HG03108 (cell line): ENCODE measurements at regions not wholly inside any gene's neighbourhood (a gene's known extent, or its start where the extent isn't known, plus 50 kb on each side); places are given as distances from the start of the nearest gene placed in this dataset.
"Not testable (repeated sequence)": the region's sequence is repeated elsewhere in the genome, so short reads cannot be mapped to it uniquely, and the experiment has no call there.

Experiments
- ATAC-seq: cut with Tn5 transposase; IDR thresholded peaks from one replicate; pipeline ENCODE4 v1.9.1; 2021; ENCODE audit warnings: moderate library complexity; ENCODE audit not compliant: unreplicated experiment

DNA sequence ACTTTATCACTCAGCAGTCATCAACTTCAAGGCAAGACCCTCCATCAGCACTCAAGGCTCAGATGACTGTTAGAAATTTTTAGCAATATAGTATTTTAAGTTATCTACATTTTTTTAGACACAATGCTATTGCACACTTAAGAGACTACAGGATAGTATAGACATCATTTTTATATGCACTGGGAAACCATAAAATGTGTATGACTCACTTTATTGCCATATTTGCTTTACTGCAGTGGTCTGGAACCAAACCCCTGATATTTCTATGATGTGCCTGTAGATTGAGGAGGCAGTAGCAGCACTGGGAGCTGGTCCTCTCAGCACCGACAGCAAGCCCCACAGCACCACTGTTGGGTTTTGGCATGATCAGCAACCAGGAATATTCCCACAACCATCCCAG, 264.8 kb upstream of the HNRNPA3 start:
- ATAC-seq: no peak

DNA sequence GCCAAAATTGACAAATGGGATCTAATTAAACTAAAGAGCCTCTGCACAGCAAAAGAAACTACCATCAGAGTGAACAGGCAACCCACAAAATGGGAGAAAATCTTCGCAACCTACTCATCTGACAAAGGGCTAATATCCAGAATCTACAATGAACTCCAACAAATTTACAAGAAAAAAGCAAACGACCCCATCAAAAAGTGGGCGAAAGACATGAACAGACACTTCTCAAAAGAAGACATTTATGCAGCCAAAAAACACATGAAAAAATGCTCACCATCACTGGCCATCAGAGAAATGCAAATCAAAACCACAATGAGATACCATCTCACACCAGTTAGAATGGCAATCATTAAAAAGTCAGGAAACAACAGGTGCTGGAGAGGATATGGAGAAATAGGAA, 261.4 kb upstream of the HNRNPA3 start:
- not testable (repeated sequence) for ATAC-seq

DNA sequence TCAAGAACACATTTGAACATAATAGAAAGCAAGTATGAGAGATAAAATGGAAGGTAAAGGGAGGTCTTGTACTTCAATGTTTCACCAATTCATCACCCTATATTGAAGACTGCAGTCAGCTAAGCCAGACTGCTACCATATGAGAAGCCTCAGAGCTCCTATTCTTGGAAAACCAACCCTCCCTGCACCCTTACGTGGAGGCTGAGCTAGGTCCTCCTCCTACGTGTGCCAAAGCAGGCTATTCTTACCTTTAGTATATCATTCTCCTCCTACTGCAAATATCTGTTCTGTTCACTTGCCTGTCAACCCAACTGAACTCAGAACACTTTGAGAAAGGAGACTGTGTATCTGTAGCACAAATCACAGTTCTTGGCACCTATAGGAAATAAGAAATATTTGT, 255.8 kb upstream of the HNRNPA3 start:
- no peak for ATAC-seq

DNA sequence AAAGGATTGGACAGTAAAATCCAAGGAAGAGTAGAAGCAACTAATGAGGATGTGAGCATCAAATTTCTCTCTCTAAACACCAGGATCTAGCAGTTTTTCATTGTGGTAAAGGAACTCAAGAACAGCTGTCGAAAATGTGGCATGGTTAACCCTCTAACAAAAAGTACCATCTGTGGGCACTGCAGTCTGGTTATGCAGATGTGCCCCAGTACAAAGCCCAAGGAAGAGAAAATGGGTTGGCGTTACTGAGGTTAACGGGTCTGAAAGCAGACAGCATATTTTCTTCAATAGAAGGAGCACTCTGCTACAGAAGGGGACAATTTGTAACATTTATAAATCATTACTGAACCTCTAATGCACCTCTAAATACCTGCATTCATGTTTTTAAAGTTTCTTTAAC, 253.0 kb upstream of the HNRNPA3 start:
- no peak for ATAC-seq

DNA sequence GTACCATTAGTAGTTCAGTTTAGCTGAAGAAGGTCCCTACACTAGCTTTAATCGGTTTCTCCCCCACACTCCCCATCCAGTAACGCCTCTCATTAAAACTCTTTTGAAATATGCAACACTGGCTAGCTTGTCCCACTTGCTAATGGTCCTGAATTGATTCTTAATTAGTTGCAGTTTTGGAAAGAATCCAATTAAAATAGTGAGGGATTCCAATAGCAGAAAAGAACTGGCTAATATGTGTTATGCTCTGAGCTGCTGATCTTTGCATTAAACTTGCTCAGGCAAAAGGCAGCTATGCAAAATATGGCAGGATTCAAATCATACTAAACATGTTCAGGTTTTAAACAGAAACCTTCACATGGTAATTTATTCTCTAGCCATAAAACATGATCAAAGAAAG, 252.5 kb upstream of the HNRNPA3 start:
- no peak for ATAC-seq

DNA sequence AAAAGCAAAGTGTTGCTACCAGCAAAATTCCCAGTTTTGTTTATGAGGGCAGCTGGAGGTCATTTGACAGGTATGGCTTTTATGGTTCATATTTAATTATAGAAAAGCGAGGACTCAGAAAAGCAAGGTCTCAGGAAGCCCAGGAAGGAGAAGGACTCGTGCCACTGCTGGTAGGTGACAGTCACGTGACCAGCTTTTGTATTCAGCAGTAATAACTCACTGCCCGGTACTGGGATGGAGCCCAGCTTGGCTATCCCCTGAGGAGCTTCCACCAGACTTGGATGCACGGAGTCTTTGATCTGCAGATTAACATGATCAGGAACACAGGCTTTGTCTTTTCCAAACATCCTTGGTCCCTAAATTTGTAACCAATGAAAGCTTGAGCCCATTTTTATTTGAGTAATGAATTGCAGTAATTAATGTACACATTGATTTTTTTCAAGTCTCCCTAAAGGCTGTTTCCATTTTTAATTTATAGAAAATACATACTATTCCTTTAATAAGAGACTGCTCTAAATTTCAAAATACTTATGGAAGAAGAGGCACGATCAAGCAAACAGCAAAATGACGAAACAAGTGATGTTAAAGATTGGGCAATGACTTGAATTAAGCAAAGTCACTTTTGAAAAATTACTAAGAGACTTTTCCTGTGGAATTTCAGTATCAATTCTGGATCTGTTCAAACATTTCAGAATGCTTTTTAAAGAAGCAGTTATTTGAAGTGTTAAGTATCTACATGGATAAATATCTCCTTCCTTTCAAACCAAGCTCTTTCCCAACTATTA, 251.7 kb upstream of the HNRNPA3 start:
- no peak for ATAC-seq

DNA sequence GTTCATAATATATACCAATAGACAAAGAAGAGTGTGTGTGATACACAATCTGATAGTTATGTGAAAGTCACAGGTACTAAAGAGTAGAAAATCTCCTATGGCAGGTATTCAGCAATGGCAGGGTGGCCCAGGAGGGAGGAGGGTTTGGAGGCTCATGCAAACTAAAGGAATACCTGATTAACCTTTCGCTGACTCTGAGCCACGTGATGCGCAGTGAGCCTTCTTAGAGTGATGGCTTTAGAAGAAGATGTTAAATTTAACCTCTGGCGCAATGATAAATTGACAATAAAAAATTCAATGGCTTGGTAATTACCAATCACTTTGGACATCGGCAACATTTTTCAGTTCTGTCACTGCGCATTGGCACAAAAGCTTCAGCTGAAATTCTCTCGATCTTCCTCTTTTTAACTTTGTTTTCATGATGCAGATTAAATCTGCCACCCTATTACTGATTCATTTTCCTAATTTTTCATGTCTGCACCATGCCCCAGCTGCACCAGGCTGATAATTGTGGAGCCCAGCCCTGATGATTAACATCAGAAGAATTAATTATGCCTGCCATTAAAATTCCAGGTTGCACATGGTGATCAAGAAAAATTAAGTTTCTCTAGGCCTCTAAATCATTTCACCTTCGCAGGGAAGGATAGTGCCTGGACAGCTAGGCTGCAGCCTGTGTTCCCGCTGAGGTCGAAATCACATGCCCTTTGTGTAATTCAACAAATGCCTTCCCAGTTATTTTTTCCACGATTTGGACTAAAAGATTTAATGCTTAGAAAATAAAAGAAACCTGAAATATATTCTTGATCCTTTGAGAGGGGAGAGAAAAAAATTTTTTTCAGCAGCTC, 250.6 kb upstream of the HNRNPA3 start:
- ATAC-seq: no peak

DNA sequence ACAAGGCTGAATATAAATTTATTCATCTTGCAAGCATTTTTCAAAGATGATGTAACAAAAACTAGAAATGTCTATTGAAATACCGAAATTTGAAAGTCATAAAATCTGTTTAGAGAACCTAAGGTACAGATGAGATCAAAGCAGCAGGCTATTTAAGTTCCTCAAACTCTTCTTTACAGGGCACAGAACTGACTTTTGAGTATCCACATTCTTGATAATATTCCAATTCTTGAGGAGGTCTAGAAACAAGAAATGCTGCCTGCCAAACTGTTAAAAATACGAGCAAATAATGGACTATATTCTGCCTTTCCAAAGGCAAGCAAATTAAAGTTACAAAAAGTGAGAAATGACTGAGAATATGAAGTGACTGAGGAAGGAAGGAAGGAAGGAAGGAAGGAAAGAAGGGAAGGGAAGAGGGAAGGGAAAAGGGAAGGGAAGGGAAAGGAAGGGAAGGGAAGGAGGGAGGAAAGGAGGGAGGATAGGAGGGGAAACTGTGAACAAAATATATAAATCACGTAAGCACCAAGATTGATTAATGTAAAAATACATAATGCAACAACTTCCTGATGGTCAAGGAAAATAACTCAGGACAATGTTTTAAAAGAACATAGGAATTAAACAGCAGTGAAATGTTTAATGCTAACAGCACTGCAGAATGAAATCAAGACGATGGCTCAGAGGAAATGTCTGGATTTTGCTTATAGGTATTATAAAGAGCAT, 248.9 kb upstream of the HNRNPA3 start:
- no peak for ATAC-seq

DNA sequence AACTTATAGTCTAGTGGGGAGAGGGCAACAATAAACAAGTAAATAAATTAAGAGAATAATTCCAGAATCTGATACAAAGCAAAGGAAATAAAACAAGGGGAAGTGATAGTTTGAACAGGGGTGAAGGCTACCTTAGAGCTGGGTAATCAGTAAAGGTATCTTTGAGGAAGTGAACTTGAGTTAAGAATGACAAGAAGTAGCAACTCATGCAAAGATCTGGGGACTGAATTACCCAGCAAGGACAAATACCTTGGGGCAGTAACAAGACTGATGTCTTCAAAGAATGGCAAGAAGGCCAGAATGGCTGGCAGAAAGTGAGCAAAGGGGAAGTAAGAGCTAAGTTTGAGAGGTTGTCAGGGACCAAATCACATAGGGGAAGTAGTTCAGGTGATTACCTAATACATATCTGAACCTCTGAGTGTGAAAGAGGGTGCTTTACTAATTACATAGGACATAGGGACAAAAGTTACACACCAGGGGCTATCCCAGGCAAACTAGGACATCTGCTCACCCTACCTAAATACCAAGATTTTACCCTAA, 244.6 kb upstream of the HNRNPA3 start:
- ATAC-seq: no peak

DNA sequence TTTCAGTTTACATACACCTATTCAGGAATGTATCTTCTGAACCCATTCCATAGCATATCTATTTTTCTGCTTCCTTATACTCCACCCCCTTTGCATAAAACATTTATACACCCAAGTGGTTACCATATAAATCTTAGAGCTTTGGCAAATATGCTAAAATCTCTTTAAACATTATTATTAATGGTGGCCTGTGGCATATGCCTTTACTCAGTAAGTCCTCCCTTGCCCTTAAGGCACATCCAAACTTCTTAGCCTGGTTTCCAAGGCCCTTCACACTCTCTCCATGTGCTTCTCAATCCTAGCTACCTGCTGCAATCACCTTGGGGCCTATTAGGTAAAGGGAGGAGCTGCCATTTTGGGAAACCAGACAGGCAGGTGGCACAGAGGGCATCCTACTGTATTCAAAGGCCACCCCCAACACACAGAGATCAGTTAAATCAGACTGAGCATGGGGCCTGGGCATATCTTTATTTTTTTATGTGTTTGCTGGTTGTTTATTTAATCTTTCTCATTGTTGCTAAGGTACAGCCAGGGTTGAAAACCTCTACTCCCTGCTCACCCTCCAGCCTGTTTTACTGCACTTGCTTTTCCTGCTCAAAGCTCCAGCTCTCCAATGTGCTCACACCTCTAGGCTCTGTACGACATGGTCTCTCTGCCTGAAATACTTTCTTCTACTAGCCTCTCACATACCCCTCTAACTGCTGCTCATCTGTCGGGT, 242.8 kb upstream of the HNRNPA3 start:
- no peak for ATAC-seq

DNA sequence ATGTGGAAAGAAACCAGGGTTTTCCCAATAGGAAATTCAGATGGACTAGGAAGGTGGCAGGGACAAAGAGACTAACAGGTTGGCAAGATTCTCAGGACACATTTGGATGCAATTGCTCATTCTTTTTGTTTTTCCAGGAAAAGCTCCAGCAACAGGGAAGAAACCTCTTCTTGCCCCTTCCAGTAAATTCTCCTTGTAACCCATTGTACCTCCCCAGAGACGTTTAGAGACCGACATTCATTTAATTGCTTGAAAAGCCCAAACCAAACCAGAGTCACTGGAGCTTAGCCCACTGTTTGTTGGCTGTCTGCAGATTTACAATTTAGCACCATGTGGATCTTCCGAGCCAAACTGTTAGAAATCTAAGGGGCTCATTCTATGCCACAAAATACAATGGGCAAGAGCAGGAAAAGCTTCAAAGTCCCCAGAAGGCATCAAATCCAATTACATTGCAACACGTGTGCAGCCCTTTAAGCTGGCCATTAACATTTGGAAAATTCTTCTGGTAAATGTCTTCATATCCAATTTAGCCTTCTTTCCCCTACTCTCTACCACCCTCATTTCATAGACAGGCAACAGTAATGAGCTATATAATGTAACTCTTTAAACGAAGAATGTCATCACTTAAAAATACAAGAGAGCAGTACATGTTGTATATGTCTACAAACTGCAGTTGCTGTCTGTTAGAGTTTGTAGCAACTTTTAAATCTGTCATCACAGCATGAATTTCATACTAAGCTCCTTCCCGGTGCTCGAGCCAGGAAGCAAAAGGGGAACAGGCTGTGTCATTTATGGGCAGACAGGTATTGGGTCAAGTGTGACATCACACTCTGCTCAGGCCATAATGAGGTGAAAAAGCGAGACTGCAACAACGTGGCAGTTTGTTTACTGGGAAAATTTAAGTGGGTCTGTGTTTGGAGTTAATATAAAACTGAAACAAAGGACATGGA, 235.6 kb upstream of the HNRNPA3 start:
- ATAC-seq: no peak

DNA sequence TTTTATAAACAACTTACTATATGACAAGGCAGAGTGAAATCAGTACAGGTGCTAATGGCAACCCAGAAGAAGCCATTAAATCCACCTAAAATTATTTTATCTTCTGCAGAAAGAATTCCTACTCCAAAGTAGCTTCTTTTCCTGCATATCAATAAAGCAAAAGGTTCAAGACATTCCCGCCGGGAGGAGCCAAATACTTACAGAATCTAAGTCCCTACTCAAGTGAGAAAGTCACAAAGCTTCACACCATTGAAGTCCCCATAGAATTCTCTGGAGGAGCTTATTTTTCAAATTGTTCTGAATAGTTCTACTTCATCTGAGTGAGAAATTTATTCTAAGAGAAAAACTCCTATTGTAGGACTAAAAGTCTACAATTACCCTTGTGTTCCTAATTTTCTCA, 233.7 kb upstream of the HNRNPA3 start:
- no peak for ATAC-seq

DNA sequence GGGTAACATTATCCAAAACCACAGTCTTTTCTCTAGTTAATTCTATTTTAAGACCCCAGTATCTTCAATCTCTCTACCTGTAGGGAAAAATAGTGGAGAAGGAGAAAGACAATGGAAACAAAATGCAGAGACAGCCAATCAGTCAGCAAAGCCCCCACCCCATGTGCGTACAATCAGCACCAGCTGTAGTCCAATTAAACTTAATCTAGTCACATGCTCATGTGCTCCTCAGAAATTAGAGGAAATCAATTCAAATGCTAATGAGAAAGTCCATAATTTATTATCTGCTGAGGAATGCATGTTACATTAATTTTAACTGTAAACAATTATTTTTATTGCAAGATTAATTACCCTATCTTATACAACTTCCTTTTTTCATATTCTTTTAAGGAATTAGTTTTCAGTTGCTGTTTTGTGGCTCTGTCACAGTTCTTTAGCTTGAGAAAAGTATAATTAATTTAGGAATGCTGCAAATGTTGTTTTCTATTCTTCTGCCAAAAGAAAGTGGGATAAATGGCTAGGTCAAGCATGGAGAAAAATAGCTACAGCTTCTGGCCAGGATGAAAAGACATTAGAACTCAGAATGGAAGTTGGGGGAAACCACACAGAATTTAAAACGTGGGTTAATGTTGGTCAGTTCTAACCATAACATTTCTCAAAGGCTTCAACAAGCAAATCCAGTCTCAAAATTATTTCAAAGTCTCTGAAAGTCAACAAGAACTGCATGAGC, 232.4 kb upstream of the HNRNPA3 start:
- no peak for ATAC-seq

DNA sequence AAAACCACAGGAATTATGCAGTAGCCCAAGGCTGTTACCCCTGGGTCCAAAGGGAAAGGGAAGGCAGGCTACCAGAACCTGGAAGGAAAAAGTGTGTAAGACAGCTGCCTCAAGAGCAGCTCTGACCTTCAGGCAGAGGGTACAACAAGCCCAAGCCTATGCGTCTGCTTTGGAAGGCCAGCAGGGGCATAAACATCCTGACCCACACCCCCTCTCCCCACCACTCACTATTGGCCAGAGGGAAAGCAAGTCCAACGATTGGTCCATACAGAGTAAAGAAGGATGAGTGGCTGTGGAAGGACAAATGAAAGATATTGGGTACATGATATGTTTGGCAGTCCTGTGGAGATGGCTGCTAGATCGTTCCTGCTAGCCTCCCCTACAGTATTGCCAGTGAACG, 227.6 kb upstream of the HNRNPA3 start:
- ATAC-seq: no peak

DNA sequence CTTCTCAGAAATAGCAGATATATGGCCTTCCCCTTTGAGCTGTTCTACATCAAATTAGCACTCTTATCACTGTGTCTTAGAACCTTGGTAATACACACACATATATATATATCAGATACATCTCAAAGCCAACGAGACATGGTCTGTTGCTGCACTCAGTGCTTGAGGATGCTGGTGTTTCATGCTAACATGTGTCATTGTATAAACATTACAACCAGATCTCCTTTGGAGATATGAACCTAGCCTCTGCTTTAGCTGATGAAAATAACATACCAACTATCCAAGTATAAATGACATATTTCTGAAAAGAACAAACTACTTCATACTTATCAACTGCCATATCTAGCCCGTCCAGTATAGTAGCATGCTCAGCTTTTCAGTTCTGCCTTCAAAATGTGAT, 226.7 kb upstream of the HNRNPA3 start:
- ATAC-seq: no peak

DNA sequence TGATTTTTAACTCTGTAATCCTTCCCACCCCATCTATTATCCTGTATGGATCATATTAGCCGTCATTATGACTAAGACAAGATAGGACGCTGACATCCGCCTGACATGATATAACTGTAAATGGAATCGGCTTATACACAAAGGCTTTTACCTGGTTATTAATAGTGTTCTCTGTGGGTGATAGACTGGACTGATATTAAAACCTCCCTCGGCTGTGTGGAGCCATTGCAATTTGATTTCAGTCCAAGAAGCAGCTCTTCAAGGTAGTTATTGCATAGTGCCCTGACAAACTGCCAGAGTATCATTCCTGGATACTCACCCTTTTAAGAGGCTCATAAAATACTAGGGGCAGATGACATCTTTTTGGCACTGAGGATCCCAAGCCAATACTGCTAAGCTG, 226.1 kb upstream of the HNRNPA3 start:
- no peak for ATAC-seq

DNA sequence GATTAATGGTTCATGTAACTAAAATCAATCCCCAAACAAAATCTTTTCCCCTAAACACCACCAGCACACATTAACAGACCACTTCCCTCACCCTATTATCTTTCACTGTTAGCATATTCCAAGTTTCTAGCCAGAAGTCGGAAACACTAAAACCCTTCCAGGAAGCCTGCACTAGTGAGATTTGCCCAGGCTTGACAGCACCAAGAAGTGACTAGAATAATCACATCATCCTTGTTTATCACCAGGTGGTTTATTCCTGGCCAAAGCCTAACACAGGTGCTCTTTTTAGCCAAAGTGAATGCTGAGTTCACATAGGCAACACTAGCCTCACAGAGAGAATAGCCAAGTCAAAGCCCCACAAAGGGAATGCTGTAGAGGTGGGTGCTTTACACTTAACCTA, 221.2 kb upstream of the HNRNPA3 start:
- no peak for ATAC-seq

DNA sequence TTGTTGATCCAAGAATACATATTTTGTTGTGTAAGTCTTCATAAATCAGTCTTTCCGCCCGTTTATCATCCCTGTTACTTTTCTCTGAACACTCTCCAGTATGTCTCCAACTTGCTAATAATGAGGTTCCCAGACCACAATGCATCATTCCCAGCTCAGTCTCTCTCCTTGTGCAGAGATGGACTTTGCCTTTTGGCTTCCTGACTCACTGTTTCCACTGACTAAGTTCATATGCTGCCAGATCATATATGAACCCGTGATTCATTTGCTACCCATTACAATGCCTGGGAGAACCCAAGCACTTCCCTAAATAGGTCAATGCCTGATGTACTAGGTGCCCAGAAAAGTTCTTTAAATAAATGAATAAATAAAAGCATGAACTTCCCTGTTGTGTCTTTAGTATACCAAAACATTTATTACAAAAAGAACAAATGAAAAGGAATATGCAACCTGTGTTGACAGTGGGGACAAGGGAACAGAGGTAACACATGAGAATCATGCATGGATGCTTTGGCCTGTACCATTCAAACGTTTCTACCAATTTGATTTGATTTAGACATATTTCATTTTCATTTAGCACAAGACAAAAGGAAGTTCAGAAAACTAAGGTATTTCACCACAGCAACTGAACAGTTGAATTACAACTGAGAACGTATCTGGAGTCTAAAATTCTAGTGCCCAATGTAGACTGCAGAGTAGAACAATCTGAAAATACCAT, 215.4 kb upstream of the HNRNPA3 start:
- ATAC-seq: peak; percentile 45
